A549 (cell line): ENCODE measurements at regions not wholly inside any gene's neighbourhood (a gene's known extent, or its start where the extent isn't known, plus 50 kb on each side); places are given as distances from the start of the nearest gene placed in this dataset.
"Not testable (repeated sequence)": the region's sequence is repeated elsewhere in the genome, so short reads cannot be mapped to it uniquely, and the experiment has no call there.

ENCODE experiments used
- ATAC-seq, 2 experiments: fragments of 200-7000 bp in 1 of 2; fragments of >200 bp in 1 of 2; cut with Nextera tagmentation in 1 of 2; cut with Tn5 transposase in 1 of 2; 3 replicates each; pipeline versions ENCODE4 v1.8.0 to v1.9.1; 2018 to 2020; ENCODE audit warnings: mild to moderate bottlenecking in 1 of 2, moderate library complexity in 1 of 2
- CTCF ChIA-PET: fragments of 300-600 bp; sonication (Branson Sonifier 250); formaldehyde crosslinking; extraction: SDS; loops from one replicate; lab custom pipeline; 2021; ENCODE audit warnings: antibody characterized with exemption, inconsistent platforms; lab: Yijun Ruan, JAX
- POLR2A ChIA-PET: fragments of 350-600 bp; formaldehyde crosslinking; extraction: SDS; loops from one replicate; lab custom pipeline; 2021; ENCODE audit warnings: antibody characterized with exemption, inconsistent platforms; lab: Yijun Ruan, JAX
- DNase-seq, 2 experiments: peaks; one replicate each; pipeline versions ENCODE4 v3.0.0 to v3.0.0-alpha.2; 2011 to 2016; ENCODE audit warnings: low read depth in 1 of 2, low spot score in 1 of 2
- FAIRE-seq: peaks from 2 replicates; lab custom pipeline; 2011; peaks lifted over from hg19 to GRCh38; lab: Jason Lieb, UNC
- H3K27ac ChIP-seq, 2 experiments: fragments of >200 bp; sonication (Bioruptor Twin); formaldehyde crosslinking; 3 replicates each; pipeline ENCODE4 v1.5.1; 2016 to 2017
- H3K4me1 ChIP-seq: fragments of >200 bp; sonication (Bioruptor Twin); formaldehyde crosslinking; 3 replicates; pipeline ENCODE4 v1.6.1; 2016
- H3K4me2 ChIP-seq: fragments of >200 bp; sonication (Bioruptor Twin); formaldehyde crosslinking; 3 replicates; pipeline ENCODE4 v1.6.1; 2016
- H3K4me3 ChIP-seq: fragments of >200 bp; sonication (Bioruptor Twin); formaldehyde crosslinking; 3 replicates; pipeline ENCODE4 v1.5.1; 2016
- H3K9me3 ChIP-seq: fragments of >200 bp; sonication (Bioruptor Twin); formaldehyde crosslinking; 3 replicates; pipeline ENCODE4 v1.6.1; 2016
- BHLHE40 ChIP-seq: IDR thresholded peaks from 2 replicates; pipeline ENCODE4 v1.6.1; 2012; ENCODE audit warnings: low read depth, low read length, inconsistent platforms
- CEBPB ChIP-seq, 2 experiments: fragments of >200 bp in 1 of 2; sonication (Bioruptor Twin) in 1 of 2; formaldehyde crosslinking in 1 of 2; IDR thresholded peaks; 2 replicates each; pipeline ENCODE4 v1.6.1; 2012 to 2016
- EHF ChIP-seq: fragments of 250-450 bp; sonication (Bioruptor Pico); IDR thresholded peaks from 2 replicates; pipeline ENCODE4 v1.5.0; 2020; ENCODE audit warnings: mild to moderate bottlenecking
- ELK1 ChIP-seq: fragments of 150-350 bp; IDR thresholded peaks from 2 replicates; pipeline ENCODE4 v1.6.1; 2014; ENCODE audit warnings: low read depth, mild to moderate bottlenecking, low read length
- EP300 ChIP-seq, 2 experiments: fragments of >200 bp; sonication (Bioruptor Twin); formaldehyde crosslinking; IDR thresholded peaks; 2 replicates in 1 of 2; 3 replicates in 1 of 2; pipeline ENCODE4 v1.6.1; 2016 to 2017
- ESRRA ChIP-seq: fragments of 150-350 bp; IDR thresholded peaks from 2 replicates; pipeline ENCODE4 v1.6.1; 2014; ENCODE audit warnings: mild to moderate bottlenecking, low read length, borderline replicate concordance
- FOSB ChIP-seq: fragments of 250-450 bp; sonication (Bioruptor Pico); IDR thresholded peaks from 2 replicates; pipeline ENCODE4 v1.5.0; 2020; ENCODE audit warnings: mild to moderate bottlenecking, moderate library complexity
- GATA3 ChIP-seq: IDR thresholded peaks from 2 replicates; pipeline ENCODE4 v1.6.1; 2012; ENCODE audit warnings: borderline replicate concordance
- HOXA7 ChIP-seq: fragments of 250-450 bp; sonication (Bioruptor Pico); IDR thresholded peaks from 2 replicates; pipeline ENCODE4 v1.5.0; 2020; ENCODE audit warnings: mild to moderate bottlenecking, moderate library complexity
- JUN ChIP-seq, 2 experiments: fragments of >200 bp; sonication (Bioruptor Twin); formaldehyde crosslinking; IDR thresholded peaks; 2 replicates in 1 of 2; 3 replicates in 1 of 2; pipeline ENCODE4 v1.6.1; 2016 to 2017
- JUNB ChIP-seq: fragments of >200 bp; sonication (Bioruptor Twin); formaldehyde crosslinking; IDR thresholded peaks from 2 replicates; pipeline ENCODE4 v1.6.1; 2016
- MAFK ChIP-seq: fragments of 450-650 bp; IDR thresholded peaks from 2 replicates; pipeline ENCODE4 v1.6.1; 2014; ENCODE audit not compliant: partially characterized antibody
- NR3C1 ChIP-seq: fragments of >200 bp; sonication (Bioruptor Twin); formaldehyde crosslinking; IDR thresholded peaks from 3 replicates; pipeline ENCODE4 v1.6.1; 2017
- PHF8 ChIP-seq: fragments of 200-600 bp; sonication (generic); IDR thresholded peaks from 2 replicates; pipeline ENCODE4 v1.6.1; 2016; ENCODE audit warnings: low read depth, mild to moderate bottlenecking, antibody characterized with exemption, moderate library complexity, borderline replicate concordance
- POLR2A ChIP-seq: IDR thresholded peaks from 2 replicates; pipeline ENCODE4 v1.6.1; 2012; ENCODE audit warnings: mild to moderate bottlenecking, low read length
- POLR2AphosphoS2 ChIP-seq: conservative IDR thresholded peaks from 2 replicates; pipeline ENCODE4 v1.6.1; 2012; ENCODE audit warnings: low read length, improper control_type of control experiment, inconsistent platforms
- RARB ChIP-seq: fragments of 250-450 bp; sonication (Bioruptor Pico); IDR thresholded peaks from 2 replicates; pipeline ENCODE4 v1.8.0; 2021; ENCODE audit warnings: mild to moderate bottlenecking, moderate library complexity
- RNF2 ChIP-seq: fragments of 200-600 bp; sonication (generic); IDR thresholded peaks from 2 replicates; pipeline ENCODE4 v1.6.1; 2016; ENCODE audit warnings: low read depth, mild to moderate bottlenecking, antibody characterized with exemption, moderate library complexity, borderline replicate concordance
- SMC3 ChIP-seq: fragments of >200 bp; sonication (Bioruptor Twin); formaldehyde crosslinking; IDR thresholded peaks from 3 replicates; pipeline ENCODE4 v1.6.1; 2018; ENCODE audit warnings: inconsistent platforms
- SREBF2 ChIP-seq: fragments of 450-650 bp; IDR thresholded peaks from 2 replicates; pipeline ENCODE4 v1.6.1; 2014; ENCODE audit warnings: mild to moderate bottlenecking, moderate library complexity
- TP53 ChIP-seq: fragments of 250-450 bp; sonication (Bioruptor Pico); IDR thresholded peaks from 2 replicates; pipeline ENCODE4 v1.5.0; 2021; ENCODE audit warnings: mild to moderate bottlenecking, moderate library complexity
- USF2 ChIP-seq: fragments of 450-650 bp; IDR thresholded peaks from 2 replicates; pipeline ENCODE4 v1.6.1; 2014; ENCODE audit warnings: antibody characterized with exemption
- ZC3H11A ChIP-seq: fragments of 450-650 bp; IDR thresholded peaks from 2 replicates; pipeline ENCODE4 v1.6.1; 2014; ENCODE audit warnings: antibody characterized with exemption, mild to moderate bottlenecking
- ZFP36 ChIP-seq: fragments of 450-650 bp; IDR thresholded peaks from 2 replicates; pipeline ENCODE4 v1.6.1; 2014; ENCODE audit warnings: borderline replicate concordance; ENCODE audit not compliant: partially characterized antibody
- ZSCAN20 ChIP-seq: fragments of 250-450 bp; sonication (Bioruptor Pico); IDR thresholded peaks from 2 replicates; pipeline ENCODE4 v1.8.0; 2022; ENCODE audit warnings: mild to moderate bottlenecking, moderate library complexity
- WGBS: methylation state at CpG from one replicate; pipeline ENCODE4 v1.1.6; 2017; ENCODE audit errors: missing lambda C conversion rate; 5-methylcytosine and 5-hydroxymethylcytosine counted together

GRCh38 chr1:191714845-191715244, 443.4 kb upstream of the RGS18 start:
- no peak for TF ChIP-seq ZC3H11A
- TF ChIP-seq EP300 (IDR thresholded peaks at IDR 0.05), result no peak
- no peak for TF ChIP-seq PHF8
- TF ChIP-seq RNF2, result no peak
- no peak for TF ChIP-seq ZFP36
- no peak for TF ChIP-seq ZSCAN20 (CRISPR knock-in tag)
- TF ChIP-seq SMC3, result no peak
- TF ChIP-seq EHF, result no peak
- no peak for TF ChIP-seq USF2
- TF ChIP-seq NR3C1, result no peak
- no peak for TF ChIP-seq ESRRA
- TF ChIP-seq GATA3, result no peak
- TF ChIP-seq RARB, result no peak
- TF ChIP-seq JUNB, result no peak
- no peak for TF ChIP-seq JUN (IDR thresholded peaks at IDR 0.05)
- TF ChIP-seq HOXA7, result no peak
- no peak for TF ChIP-seq POLR2A
- Histone ChIP-seq H3K27ac (no peak overlapping the region), H3K4me3 (no peak overlapping the region), H3K4me1 (no peaks in the 10 kb centered on the region), H3K9me3 (no peaks in the 10 kb centered on the region), H3K4me2 (no peak overlapping the region)
- no peak for DNase-seq
- ChIA-PET CTCF (no interaction called here), POLR2A (no interaction called here)
- WGBS, result 36% methylated on average over 2 of the region's 2 CpGs
- no peak for FAIRE-seq
- no peak for ATAC-seq

DNA sequence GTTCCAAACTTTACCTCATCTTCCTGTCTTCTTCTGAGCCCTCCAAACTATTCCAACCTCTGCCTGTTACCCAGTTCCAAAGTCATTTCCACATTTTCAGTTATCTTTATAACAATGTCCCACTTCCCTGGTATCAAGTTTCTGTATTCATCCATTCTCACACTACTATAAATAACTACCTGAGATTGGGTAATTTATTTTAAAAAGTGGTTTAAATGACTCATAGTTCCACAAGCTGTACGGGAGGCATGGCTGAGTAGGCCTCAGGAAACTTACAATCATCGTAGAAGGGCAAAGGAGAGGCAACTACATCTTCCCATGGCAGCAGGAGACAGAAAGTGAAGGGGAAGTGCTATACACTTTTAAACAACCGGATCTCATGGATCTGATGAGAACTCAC, 428.5 kb upstream of the RGS18 start:
- CTCF ChIA-PET, result no interaction called here
- Histone ChIP-seq H3K27ac (no peak overlapping the region), H3K4me3 (no peak overlapping the region), H3K9me3 (no peaks in the 10 kb centered on the region), H3K4me2 (no peak overlapping the region), H3K4me1 (no peaks in the 10 kb centered on the region)
- DNase-seq (no peak), FAIRE-seq (no peak), ATAC-seq (no peak)
- WGBS, result 22% methylated on average over 3 of the region's 3 CpGs
- TF ChIP-seq SREBF2 (no peak), FOSB (no peak), BHLHE40 (no peak), ELK1 (no peak), POLR2A (no peak), MAFK (no peak), JUNB (no peak), HOXA7 (no peak), NR3C1 (no peak), CEBPB (IDR thresholded peaks at IDR 0.05) (no peak)
- POLR2A ChIA-PET, result no interaction called here

DNA sequence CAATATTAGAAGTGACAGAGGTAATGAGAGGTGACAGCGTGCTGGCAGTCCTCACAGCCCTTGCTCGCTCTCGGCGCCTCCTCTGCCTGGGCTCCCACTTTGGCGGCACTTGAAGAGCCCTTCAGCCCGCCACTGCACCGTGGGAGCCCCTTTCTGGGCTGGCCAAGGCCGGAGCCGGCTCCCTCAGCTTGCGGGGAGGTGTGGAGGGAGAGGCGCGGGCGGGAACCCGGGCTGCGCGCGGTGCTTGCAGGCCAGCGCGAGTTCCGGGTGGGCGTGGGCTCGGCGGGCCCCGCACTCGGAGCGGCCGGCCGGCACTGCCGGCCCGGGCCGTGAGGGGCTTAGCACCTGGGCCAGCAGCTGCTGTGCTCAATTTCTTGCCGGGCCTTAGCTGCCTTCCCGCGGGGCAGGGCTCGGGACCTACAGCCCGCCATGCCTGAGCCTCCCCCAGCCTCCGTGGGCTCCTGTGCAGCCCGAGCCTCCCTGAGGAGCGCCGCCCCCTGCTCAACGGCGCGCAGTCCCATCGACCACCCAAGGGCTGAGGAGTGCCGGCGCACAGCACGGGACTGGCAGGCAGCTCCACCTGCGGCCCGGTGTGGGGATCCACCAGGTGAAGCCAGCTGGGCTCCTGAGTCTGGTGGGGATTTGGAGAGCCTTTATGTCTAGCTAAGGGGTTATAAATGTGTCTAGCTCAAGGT, 426.5 kb upstream of the RGS18 start:
- H3K4me1 ChIP-seq, H3K4me3 ChIP-seq, CTCF ChIA-PET, H3K9me3 ChIP-seq, DNase-seq, ATAC-seq, POLR2A ChIA-PET, H3K4me2 ChIP-seq, FAIRE-seq, H3K27ac ChIP-seq: not testable (repeated sequence)
- 87% methylated on average over 32 of the region's 49 CpGs for WGBS

DNA sequence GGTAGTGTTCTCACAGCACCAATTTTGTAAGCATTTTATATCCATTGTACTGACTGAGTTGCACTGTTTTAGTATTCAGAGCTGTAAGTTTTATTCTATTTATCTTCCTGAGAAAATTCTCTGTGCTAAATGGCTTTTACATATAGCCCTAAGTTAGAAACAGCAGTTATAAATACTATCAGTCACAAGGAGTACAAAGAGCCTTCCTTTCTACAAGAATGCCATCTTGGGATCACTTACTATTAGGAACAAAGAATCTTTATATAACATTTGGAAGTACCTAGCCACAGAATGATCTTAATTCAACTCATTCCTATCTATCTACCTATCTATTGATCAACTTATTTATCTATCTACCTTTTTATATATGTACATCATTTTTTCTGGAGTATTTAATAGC, 423.9 kb upstream of the RGS18 start:
- POLR2A ChIA-PET, result no interaction called here
- TF ChIP-seq JUN (IDR thresholded peaks at IDR 0.05), result no peak
- no peak for TF ChIP-seq TP53 (CRISPR knock-in tag)
- no peak for TF ChIP-seq POLR2AphosphoS2
- TF ChIP-seq RARB, result no peak
- no peak for TF ChIP-seq MAFK
- no peak for FAIRE-seq

More for the DNA sequence above, 423.9 kb upstream of the RGS18 start:
- H3K4me3 ChIP-seq, result no peak overlapping the region
- H3K27ac ChIP-seq, result no peak overlapping the region
- ATAC-seq (no peak), DNase-seq (no peak)
- H3K4me1 ChIP-seq, result no peaks in the 10 kb centered on the region
- CTCF ChIA-PET, result no interaction called here
- H3K4me2 ChIP-seq, result no peak overlapping the region
- H3K9me3 ChIP-seq, result no peaks in the 10 kb centered on the region
